NCI-H526 (cell line): ENCODE measurements at regions not wholly inside any gene's neighbourhood (a gene's known extent, or its start where the extent isn't known, plus 50 kb on each side); places are given as distances from the start of the nearest gene placed in this dataset.
A peak's percentile ranks its signal among the peaks of the same experiment; 100 is the strongest.

Experiments
- DNase-seq, 2 experiments: peaks; one replicate each; lab custom pipeline; 2025; lab: John Stamatoyannopoulos, UW

GRCh38 chr9:135009051-135009560, 78.4 kb upstream of the OLFM1 start:
- DNase-seq = no peak

GRCh38 chr9:135009794-135010585, 77.5 kb upstream of the OLFM1 start:
- DNase-seq = peak in 1 of 2 experiments; percentile 5

- no peak for DNase-seq
Observed at GRCh38 chr9:135010586-135010860, 76.9 kb upstream of the OLFM1 start.

GRCh38 chr9:135010921-135011320, 76.5 kb upstream of the OLFM1 start:
- peak in 1 of 2 experiments; percentile 4 for DNase-seq

- DNase-seq = no peak
Observed at GRCh38 chr9:135012166-135012565, 75.3 kb upstream of the OLFM1 start.

- no peak for DNase-seq
Observed at GRCh38 chr9:135014311-135015010, 73.0 kb upstream of the OLFM1 start.

- no peak for DNase-seq
Observed at GRCh38 chr9:135015096-135015495, 72.4 kb upstream of the OLFM1 start.

GRCh38 chr9:135015565-135015964, 71.9 kb upstream of the OLFM1 start:
- DNase-seq = no peak

GRCh38 chr9:135016037-135016640, 71.3 kb upstream of the OLFM1 start:
- DNase-seq = no peak

- DNase-seq = no peak
Observed at GRCh38 chr9:135016876-135017275, 70.6 kb upstream of the OLFM1 start.

- DNase-seq = no peak
Observed at GRCh38 chr9:135017899-135018298, 69.6 kb upstream of the OLFM1 start.

- DNase-seq = no peak
Observed at GRCh38 chr9:135018306-135018915, 69.1 kb upstream of the OLFM1 start.

GRCh38 chr9:135019224-135019623, 68.2 kb upstream of the OLFM1 start:
- DNase-seq = no peak

GRCh38 chr9:135020481-135021392, 66.7 kb upstream of the OLFM1 start:
- DNase-seq = no peak

- DNase-seq = no peak
Observed at GRCh38 chr9:135021393-135021789, 66.1 kb upstream of the OLFM1 start.

- DNase-seq = no peak
Observed at GRCh38 chr9:135022191-135022870, 65.1 kb upstream of the OLFM1 start.

GRCh38 chr9:135023088-135023785, 64.2 kb upstream of the OLFM1 start:
- DNase-seq = no peak

- DNase-seq = no peak
Observed at GRCh38 chr9:135023786-135024405, 63.6 kb upstream of the OLFM1 start.

GRCh38 chr9:135029463-135029862, 58.0 kb upstream of the OLFM1 start:
- no peak for DNase-seq
